ENCODE measurements at regions not wholly inside any gene's neighbourhood (a gene's known extent, or its start where the extent isn't known, plus 50 kb on each side); places are given as distances from the start of the nearest gene placed in this dataset.
"Not testable (repeated sequence)": the region's sequence is repeated elsewhere in the genome, so short reads cannot be mapped to it uniquely, and the experiment has no call there.

GRCh38 chr3:106347350-106347749, 478.5 kb upstream of the CBLB start:
- peak in 1 of 2 experiments; percentile 6 for DNase-seq (ENCODE audit: low read depth in 2 of 2)

- no peak for DNase-seq (ENCODE audit: low read depth in 2 of 2)
Measured at GRCh38 chr3:106348139-106348690, 479.4 kb upstream of the CBLB start.

- no peak for DNase-seq (ENCODE audit: low read depth in 2 of 2)
Measured at GRCh38 chr3:106349191-106349881, 480.5 kb upstream of the CBLB start.

- DNase-seq (ENCODE audit: low read depth in 2 of 2) = no peak
Measured at GRCh38 chr3:106355873-106356272, 487.1 kb upstream of the CBLB start.

GRCh38 chr3:106359692-106360091, 490.9 kb upstream of the CBLB start:
- DNase-seq (ENCODE audit: low read depth in 2 of 2) = no peak

- not testable (repeated sequence) for DNase-seq (ENCODE audit: low read depth in 2 of 2)
Measured at GRCh38 chr3:106360901-106361300, 492.1 kb upstream of the CBLB start.

GRCh38 chr3:106364477-106364876, 495.7 kb upstream of the CBLB start:
- no peak for DNase-seq (ENCODE audit: low read depth in 2 of 2)

GRCh38 chr3:106365061-106365691, 496.4 kb upstream of the CBLB start:
- no peak for DNase-seq (ENCODE audit: low read depth in 2 of 2)

GRCh38 chr3:106366352-106366751, 497.5 kb upstream of the CBLB start:
- DNase-seq (ENCODE audit: low read depth in 2 of 2) = no peak

- DNase-seq (ENCODE audit: low read depth in 2 of 2) = no peak
Measured at GRCh38 chr3:106367496-106367895, 498.7 kb upstream of the CBLB start.

- DNase-seq (ENCODE audit: low read depth in 2 of 2) = no peak
Measured at GRCh38 chr3:106371221-106371970, 502.6 kb upstream of the CBLB start.

GRCh38 chr3:106371971-106372805, 503.4 kb upstream of the CBLB start:
- DNase-seq (ENCODE audit: low read depth in 2 of 2) = no peak

- DNase-seq (ENCODE audit: low read depth in 2 of 2) = no peak
Measured at GRCh38 chr3:106372806-106373190, 504.0 kb upstream of the CBLB start.

GRCh38 chr3:106376016-106376570, 507.3 kb upstream of the CBLB start:
- DNase-seq (ENCODE audit: low read depth in 2 of 2) = no peak

- no peak for DNase-seq (ENCODE audit: low read depth in 2 of 2)
Measured at GRCh38 chr3:106379251-106379750, 510.5 kb upstream of the CBLB start.

GRCh38 chr3:106380232-106380631, 511.4 kb upstream of the CBLB start:
- no peak for DNase-seq (ENCODE audit: low read depth in 2 of 2)

GRCh38 chr3:106381286-106381938, 512.6 kb upstream of the CBLB start:
- DNase-seq (ENCODE audit: low read depth in 2 of 2) = no peak

- no peak for DNase-seq (ENCODE audit: low read depth in 2 of 2)
Measured at GRCh38 chr3:106381939-106382335, 513.1 kb upstream of the CBLB start.

GRCh38 chr3:106386050-106386449, 517.2 kb upstream of the CBLB start:
- no peak for DNase-seq (ENCODE audit: low read depth in 2 of 2)

- DNase-seq (ENCODE audit: low read depth in 2 of 2) = peak; percentile 42 to 48
Measured at GRCh38 chr3:106392915-106393314, 524.1 kb upstream of the CBLB start.

GRCh38 chr3:106397006-106397405, 528.2 kb upstream of the CBLB start:
- no peak for DNase-seq (ENCODE audit: low read depth in 2 of 2)

Measured in fibroblast of skin of left quadriceps (primary cell).